H1 (cell line): ENCODE measurements at regions not wholly inside any gene's neighbourhood (a gene's known extent, or its start where the extent isn't known, plus 50 kb on each side); places are given as distances from the start of the nearest gene placed in this dataset.

Source experiments
- BCL11A ChIP-seq, 2 experiments: IDR thresholded peaks; one replicate each; pipeline ENCODE4 v1.6.1; 2011; ENCODE audit warnings: low read depth in 2 of 2, low read length in 2 of 2, mild to moderate bottlenecking in 2 of 2
- BRCA1 ChIP-seq: IDR thresholded peaks from 2 replicates; pipeline ENCODE4 v1.6.1; 2012; ENCODE audit warnings: low read depth, low read length, improper control_type of control experiment
- CHD7 ChIP-seq: fragments of 300-600 bp; sonication (generic); IDR thresholded peaks from 2 replicates; pipeline ENCODE4 v1.7.1; 2012; ENCODE audit warnings: low read length, moderate library complexity, mild to moderate bottlenecking, inconsistent platforms; ENCODE audit not compliant: insufficient replicate concordance
- HDAC2 ChIP-seq, 2 experiments: fragments of 300-600 bp in 1 of 2; sonication (generic) in 1 of 2; IDR thresholded peaks; 2 replicates each; pipeline ENCODE4 v1.6.1; 2011 to 2012; ENCODE audit warnings: low read depth in 2 of 2, low read length in 2 of 2, mild to moderate bottlenecking in 2 of 2, moderate library complexity in 2 of 2, borderline replicate concordance in 1 of 2, inconsistent platforms in 1 of 2
- HDAC6 ChIP-seq: IDR thresholded peaks from one replicate; pipeline ENCODE4 v1.7.1; 2012; ENCODE audit warnings: low read depth, mild to moderate bottlenecking, inconsistent platforms, low read length, moderate library complexity
- MAX ChIP-seq: IDR thresholded peaks from 2 replicates; pipeline ENCODE4 v1.6.1; 2012; ENCODE audit warnings: inconsistent platforms
- RBBP5 ChIP-seq: IDR thresholded peaks from 2 replicates; pipeline ENCODE4 v1.7.1; 2012; ENCODE audit warnings: low read depth, mild to moderate bottlenecking, inconsistent platforms, low read length, moderate library complexity, borderline replicate concordance
- SIN3A ChIP-seq, 2 experiments: IDR thresholded peaks in 1 of 2; conservative IDR thresholded peaks in 1 of 2; 2 replicates each; pipeline ENCODE4 v1.6.1; 2011 to 2012; ENCODE audit warnings: low read length in 2 of 2, improper control_type of control experiment in 1 of 2, low read depth in 1 of 2, mild to moderate bottlenecking in 1 of 2
- SIX5 ChIP-seq: IDR thresholded peaks from 2 replicates; pipeline ENCODE4 v1.6.1; 2011; ENCODE audit warnings: mild to moderate bottlenecking, low read depth, low read length
- TAF1 ChIP-seq: IDR thresholded peaks from 2 replicates; pipeline ENCODE4 v1.6.1; 2011; ENCODE audit warnings: mild to moderate bottlenecking, low read depth, low read length
- TCF12 ChIP-seq: IDR thresholded peaks from 2 replicates; pipeline ENCODE4 v1.6.1; 2011; ENCODE audit warnings: low read depth, mild to moderate bottlenecking, low read length

GRCh38 chr3:7813365-7813764 is 688.3 kb upstream of the LMCD1 start (continued):
- no peak for TF ChIP-seq CHD7
- no peak for TF ChIP-seq TCF12
- no peak for TF ChIP-seq TAF1
- TF ChIP-seq SIN3A (conservative IDR thresholded peaks at IDR 0.05 in 1 of 2, IDR thresholded peaks at IDR 0.05 in 1 of 2; ENCODE audit: low read depth in 1 of 2, low read length in 2 of 2), result no peak
- no peak for TF ChIP-seq SIX5
- TF ChIP-seq BRCA1, result no peak
- TF ChIP-seq MAX, result no peak
- no peak for TF ChIP-seq HDAC6
- TF ChIP-seq HDAC2 (IDR thresholded peaks at IDR 0.05; ENCODE audit: borderline replicate concordance in 1 of 2, low read depth in 2 of 2, low read length in 2 of 2), result no peak
- no peak for TF ChIP-seq BCL11A (IDR thresholded peaks at IDR 0.05; ENCODE audit: low read depth in 2 of 2, low read length in 2 of 2)
- no peak for TF ChIP-seq RBBP5
